BJ (cell line): ENCODE measurements at regions not wholly inside any gene's neighbourhood (a gene's known extent, or its start where the extent isn't known, plus 50 kb on each side); places are given as distances from the start of the nearest gene placed in this dataset.

Experiments
- CTCF ChIA-PET: fragments of 350-600 bp; formaldehyde crosslinking; extraction: SDS; loops from one replicate; lab custom pipeline; 2021; ENCODE audit warnings: antibody characterized with exemption, inconsistent platforms; lab: Yijun Ruan, JAX
- POLR2A ChIA-PET: fragments of 300-600 bp; sonication (Branson Sonifier 250); formaldehyde crosslinking; extraction: SDS; loops from one replicate; lab custom pipeline; 2021; ENCODE audit warnings: antibody characterized with exemption; lab: Charles Lee
- DNase-seq: peaks from one replicate; pipeline ENCODE4 v3.0.0-alpha.2; 2011; ENCODE audit warnings: low read depth
- H3K27me3 ChIP-seq: 2 replicates; pipeline ENCODE4 v1.6.0; 2011; ENCODE audit warnings: low read length; ENCODE audit not compliant: control insufficient read depth, insufficient read depth
- H3K36me3 ChIP-seq: 2 replicates; pipeline ENCODE4 v1.5.1; 2011; ENCODE audit warnings: low read length; ENCODE audit not compliant: control insufficient read depth, insufficient read depth
- H3K4me3 ChIP-seq: 2 replicates; pipeline ENCODE4 v1.5.1; 2011; ENCODE audit warnings: low read depth, mild to moderate bottlenecking, control low read depth, low read length
- TF ChIP-seq, protein P1 (sequence below): IDR thresholded peaks from 2 replicates; pipeline ENCODE4 v1.5.1; 2011; ENCODE audit warnings: low read depth, mild to moderate bottlenecking, control low read depth, inconsistent platforms, low read length, moderate library complexity; ENCODE audit not compliant: insufficient read depth

DNA sequence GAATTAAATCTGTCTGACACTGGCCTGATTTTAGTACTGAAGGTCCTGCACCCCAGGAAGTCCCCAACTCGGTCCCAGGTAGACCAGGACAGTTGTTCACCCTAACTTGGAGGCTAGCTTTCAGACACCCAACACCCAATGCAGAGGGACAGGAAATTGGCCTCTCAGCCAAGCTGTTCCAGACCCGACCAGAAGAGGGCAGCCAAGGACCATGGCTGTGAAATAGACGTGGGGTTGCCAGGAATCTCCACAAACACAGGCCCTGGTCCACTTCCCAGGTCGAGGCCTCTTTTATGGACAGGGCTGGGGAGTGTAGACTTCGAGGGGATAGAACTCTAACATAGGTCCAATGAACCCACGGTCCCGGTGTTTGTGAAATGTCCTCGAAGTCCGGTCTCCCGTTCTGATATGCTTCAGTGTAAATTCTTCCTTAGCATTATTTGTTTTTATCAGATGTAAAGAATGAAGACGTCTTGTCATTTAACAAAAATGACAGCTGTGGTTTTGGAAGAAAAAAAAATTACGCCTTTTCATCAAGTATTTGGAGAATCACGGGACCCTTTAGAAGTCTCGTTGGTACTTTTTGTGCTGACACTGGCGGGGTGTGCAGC lies 260.3 kb upstream of the ADAMTS16 start:
- TF ChIP-seq, protein P1, sequence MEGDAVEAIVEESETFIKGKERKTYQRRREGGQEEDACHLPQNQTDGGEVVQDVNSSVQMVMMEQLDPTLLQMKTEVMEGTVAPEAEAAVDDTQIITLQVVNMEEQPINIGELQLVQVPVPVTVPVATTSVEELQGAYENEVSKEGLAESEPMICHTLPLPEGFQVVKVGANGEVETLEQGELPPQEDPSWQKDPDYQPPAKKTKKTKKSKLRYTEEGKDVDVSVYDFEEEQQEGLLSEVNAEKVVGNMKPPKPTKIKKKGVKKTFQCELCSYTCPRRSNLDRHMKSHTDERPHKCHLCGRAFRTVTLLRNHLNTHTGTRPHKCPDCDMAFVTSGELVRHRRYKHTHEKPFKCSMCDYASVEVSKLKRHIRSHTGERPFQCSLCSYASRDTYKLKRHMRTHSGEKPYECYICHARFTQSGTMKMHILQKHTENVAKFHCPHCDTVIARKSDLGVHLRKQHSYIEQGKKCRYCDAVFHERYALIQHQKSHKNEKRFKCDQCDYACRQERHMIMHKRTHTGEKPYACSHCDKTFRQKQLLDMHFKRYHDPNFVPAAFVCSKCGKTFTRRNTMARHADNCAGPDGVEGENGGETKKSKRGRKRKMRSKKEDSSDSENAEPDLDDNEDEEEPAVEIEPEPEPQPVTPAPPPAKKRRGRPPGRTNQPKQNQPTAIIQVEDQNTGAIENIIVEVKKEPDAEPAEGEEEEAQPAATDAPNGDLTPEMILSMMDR: peak; percentile 99

DNA sequence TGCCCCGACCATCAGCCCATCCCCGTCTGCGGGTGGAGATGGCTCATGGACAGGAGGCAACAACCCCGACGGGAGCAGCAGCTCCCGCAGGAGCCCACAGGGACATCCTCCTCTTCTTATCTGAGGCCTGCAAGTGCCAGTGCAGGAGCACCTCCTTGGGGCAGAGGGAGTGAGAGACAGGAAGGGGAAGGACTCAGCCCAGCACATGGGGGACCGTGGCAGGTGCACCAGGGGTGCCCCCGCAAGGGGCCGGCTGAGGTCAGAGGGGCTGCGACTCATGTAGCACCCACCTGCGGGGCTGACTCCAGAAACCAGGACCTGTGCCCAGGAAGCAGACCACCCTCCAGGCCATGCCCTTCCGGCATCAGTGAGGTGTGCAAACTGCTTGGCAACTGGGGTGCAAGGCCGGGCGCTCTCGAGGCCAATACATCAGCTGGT lies 259.8 kb upstream of the ADAMTS16 start:
- Histone ChIP-seq H3K4me3 (no peak overlapping the region), H3K36me3 (no peaks in the 10 kb centered on the region), H3K27me3 (no peaks in the 10 kb centered on the region)
- CTCF ChIA-PET: interaction anchor here (0.9 to 5.3 kb wide), 14 partner anchors 9 to 544 kb away, joined by 3 to 76 read pairs (median 6); partner anchors contain the start of genes ADAMTS16 and ICE1
- DNase-seq: no peak
- POLR2A ChIA-PET: no interaction called here
- TF ChIP-seq, protein P1: no peak

More for the DNA sequence above, 260.3 kb upstream of the ADAMTS16 start:
- H3K4me3 ChIP-seq: no peak overlapping the region
- no peaks in the 10 kb centered on the region for H3K27me3 ChIP-seq
- H3K36me3 ChIP-seq: no peaks in the 10 kb centered on the region
- POLR2A ChIA-PET: no interaction called here
- CTCF ChIA-PET: interaction anchor here (0.7 to 5.3 kb wide), 18 partner anchors 9 to 545 kb away, joined by 3 to 76 read pairs (median 6); partner anchors contain the start of genes ADAMTS16 and ICE1
- peak; percentile 9 for DNase-seq

GRCh38 chr5:4881366-4882002 lies 258.6 kb upstream of the ADAMTS16 start:
- ChIA-PET POLR2A (no interaction called here), CTCF (interaction anchor here (1.4 to 5.3 kb wide), 4 partner anchors 10 to 538 kb away, joined by 3 to 76 read pairs (median 16); partner anchors contain the start of gene ICE1)
- Histone ChIP-seq H3K36me3 (no peaks in the 10 kb centered on the region), H3K4me3 (no peak overlapping the region), H3K27me3 (no peaks in the 10 kb centered on the region)
- TF ChIP-seq, protein P1: no peak
- no peak for DNase-seq

DNA sequence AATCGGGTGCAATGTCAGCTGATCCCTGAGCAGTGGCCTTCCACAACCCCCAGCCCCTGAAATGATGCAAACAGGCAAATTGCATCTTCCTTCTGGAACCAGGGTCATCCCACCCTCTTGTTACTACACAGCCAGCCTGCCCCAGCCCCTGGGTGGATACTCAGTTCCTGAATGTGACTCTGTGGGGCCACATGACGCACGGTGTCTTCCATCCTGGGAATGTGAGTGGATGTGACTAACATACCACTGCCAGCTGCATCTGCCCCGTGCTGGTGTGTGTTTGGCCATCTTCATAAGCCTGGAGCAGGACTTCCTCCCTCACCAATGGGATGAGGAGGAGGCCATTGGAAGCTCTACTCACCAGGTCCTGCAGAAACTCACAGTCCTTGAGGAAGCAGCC lies 257.9 kb upstream of the ADAMTS16 start:
- Histone ChIP-seq H3K4me3 (no peak overlapping the region), H3K36me3 (no peaks in the 10 kb centered on the region), H3K27me3 (no peaks in the 10 kb centered on the region)
- ChIA-PET POLR2A (no interaction called here), CTCF (interaction anchor here (0.6 to 5.3 kb wide), 5 partner anchors 9 to 537 kb away, joined by 3 to 76 read pairs (median 3); partner anchors contain the start of gene ICE1)
- no peak for DNase-seq
- TF ChIP-seq, protein P1: no peak

DNA sequence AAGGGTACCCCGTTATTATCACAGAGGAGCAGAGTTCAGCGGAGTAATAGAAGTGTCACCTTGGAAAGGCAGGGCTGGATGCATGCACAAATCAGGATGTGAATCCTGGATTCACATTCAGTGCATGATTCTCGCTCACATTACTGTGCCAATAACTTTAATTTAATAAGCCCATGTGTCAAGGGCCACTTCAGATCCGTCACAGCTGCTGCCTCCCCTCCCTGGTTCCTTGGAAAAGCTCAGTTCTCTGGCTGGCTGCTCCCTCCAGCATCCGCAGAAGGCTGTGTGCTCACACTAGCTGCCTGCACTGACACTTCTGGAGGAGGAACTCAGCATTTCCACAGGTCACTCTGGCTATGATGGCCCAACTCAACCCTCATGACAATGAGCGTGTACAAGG lies 256.8 kb upstream of the ADAMTS16 start:
- no peaks in the 10 kb centered on the region for H3K27me3 ChIP-seq
- H3K36me3 ChIP-seq: no peaks in the 10 kb centered on the region
- TF ChIP-seq, protein P1: no peak
- DNase-seq: no peak
- ChIA-PET CTCF (interaction anchor here (1.7 kb wide), 1 partner anchor 15 kb away, joined by 7 read pairs; no protein-coding TSS in a partner anchor), POLR2A (no interaction called here)
- no peak overlapping the region for H3K4me3 ChIP-seq
